Testis (tissue), 2 donors: ENCODE measurements at regions not wholly inside any gene's neighbourhood (a gene's known extent, or its start where the extent isn't known, plus 50 kb on each side); places are given as distances from the start of the nearest gene placed in this dataset.

ENCODE experiments used
- CTCF ChIP-seq, 3 experiments: fragments of 450-650 bp in 2 of 3; fragments of 200-600 bp in 1 of 3; sonication (generic) in 1 of 3; IDR thresholded peaks; one replicate each; pipeline ENCODE4 v1.5.1; 2016 to 2019; ENCODE audit warnings: antibody characterized with exemption in 3 of 3, mild to moderate bottlenecking in 2 of 3, moderate library complexity in 1 of 3
- POLR2A ChIP-seq: fragments of 450-650 bp; IDR thresholded peaks from one replicate; pipeline ENCODE4 v1.6.1; 2017; ENCODE audit warnings: antibody characterized with exemption, mild to moderate bottlenecking, moderate library complexity

GRCh38 chr5:68067976-68068603, 147.5 kb upstream of the PIK3R1 start:
- TF ChIP-seq CTCF (IDR thresholded peaks at IDR 0.05), result no peak
- TF ChIP-seq POLR2A, result no peak
